GM12872 (cell line): ENCODE measurements at regions not wholly inside any gene's neighbourhood (a gene's known extent, or its start where the extent isn't known, plus 50 kb on each side); places are given as distances from the start of the nearest gene placed in this dataset.

Experiments
- TF ChIP-seq, protein P1 (sequence below): IDR thresholded peaks from 3 replicates; pipeline ENCODE4 v1.5.1; 2011; ENCODE audit warnings: low read depth, mild to moderate bottlenecking, low read length, moderate library complexity; ENCODE audit not compliant: insufficient read depth

DNA sequence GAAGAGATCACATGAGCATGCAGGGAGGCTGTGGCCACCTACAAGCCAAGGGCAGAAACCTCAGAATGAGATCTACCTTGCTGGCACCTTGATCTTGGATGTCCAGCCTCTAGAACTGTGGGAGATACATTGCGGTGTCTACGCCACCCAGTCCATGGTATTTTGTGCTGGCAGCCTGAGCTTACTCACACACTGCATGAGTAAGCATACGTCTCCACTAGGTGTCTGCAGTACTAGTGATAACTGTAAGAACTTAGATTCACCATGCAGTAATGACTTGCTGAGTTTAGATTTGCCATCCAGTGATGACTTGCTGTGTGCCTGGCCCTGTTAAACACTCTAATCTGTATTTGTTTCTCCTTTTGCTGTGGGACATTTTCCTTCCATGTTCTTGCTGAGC lies 417.7 kb downstream of the GADD45G start:
- TF ChIP-seq, protein P1, sequence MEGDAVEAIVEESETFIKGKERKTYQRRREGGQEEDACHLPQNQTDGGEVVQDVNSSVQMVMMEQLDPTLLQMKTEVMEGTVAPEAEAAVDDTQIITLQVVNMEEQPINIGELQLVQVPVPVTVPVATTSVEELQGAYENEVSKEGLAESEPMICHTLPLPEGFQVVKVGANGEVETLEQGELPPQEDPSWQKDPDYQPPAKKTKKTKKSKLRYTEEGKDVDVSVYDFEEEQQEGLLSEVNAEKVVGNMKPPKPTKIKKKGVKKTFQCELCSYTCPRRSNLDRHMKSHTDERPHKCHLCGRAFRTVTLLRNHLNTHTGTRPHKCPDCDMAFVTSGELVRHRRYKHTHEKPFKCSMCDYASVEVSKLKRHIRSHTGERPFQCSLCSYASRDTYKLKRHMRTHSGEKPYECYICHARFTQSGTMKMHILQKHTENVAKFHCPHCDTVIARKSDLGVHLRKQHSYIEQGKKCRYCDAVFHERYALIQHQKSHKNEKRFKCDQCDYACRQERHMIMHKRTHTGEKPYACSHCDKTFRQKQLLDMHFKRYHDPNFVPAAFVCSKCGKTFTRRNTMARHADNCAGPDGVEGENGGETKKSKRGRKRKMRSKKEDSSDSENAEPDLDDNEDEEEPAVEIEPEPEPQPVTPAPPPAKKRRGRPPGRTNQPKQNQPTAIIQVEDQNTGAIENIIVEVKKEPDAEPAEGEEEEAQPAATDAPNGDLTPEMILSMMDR, result no peak

DNA sequence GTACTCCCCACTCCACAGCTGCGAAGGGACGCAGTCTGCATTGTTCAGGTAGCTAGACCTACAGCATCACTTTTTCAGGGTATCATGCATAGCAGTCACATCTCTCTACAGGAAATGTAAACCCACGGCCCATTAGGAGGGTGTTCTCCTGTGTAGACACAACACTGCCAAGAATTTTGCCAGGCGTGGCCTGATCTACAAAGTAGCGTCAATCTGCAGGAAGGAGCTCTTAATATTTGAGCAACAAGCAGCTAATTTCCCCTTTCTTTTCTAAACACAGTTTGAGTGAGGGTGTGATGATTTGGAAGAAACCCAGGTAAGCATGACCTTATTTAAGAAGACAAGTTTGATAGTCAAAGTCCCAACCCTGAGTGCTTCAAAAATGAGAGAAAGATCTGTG lies 419.0 kb downstream of the GADD45G start:
- TF ChIP-seq, protein P1, result no peak

DNA sequence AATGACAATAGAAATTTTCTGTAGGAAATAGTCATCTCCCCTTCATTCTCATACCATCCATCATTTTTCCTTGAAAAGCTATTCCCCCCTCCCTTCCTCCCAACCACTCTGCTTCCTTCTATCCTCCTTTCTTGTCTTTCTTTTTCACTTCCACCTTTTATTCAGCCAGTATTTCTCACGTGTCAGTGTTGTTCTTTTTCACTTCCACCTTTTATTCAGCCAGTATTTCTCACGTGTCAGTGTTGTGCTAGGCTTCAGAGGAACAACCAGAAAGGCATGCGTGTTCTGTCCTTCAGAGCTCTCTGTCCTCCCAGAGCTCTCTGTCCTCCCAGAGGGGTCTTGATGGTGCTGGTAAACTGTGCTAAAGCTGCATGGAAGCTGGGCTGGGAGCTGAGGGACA lies 419.6 kb downstream of the GADD45G start:
- TF ChIP-seq, protein P1, result no peak

DNA sequence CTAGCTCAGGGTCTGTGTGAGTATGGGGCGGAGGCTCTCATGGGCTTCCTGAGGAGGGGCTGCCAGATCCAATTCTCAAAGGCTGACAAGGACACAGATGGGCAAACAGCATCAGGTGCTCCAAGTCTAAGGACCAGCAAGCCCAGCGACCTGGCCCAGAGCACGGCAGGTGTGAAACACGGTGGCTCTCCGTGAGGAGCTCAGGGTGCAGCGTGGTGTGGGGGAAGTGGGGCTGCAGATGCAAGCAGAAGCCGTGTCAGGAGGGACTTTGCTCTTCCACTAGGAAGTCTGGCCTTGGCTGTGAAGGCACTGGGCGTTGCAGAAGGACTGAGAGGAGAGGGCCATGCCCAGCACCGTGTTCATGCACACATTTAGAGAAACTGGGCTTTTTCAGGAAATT lies 420.0 kb downstream of the GADD45G start:
- TF ChIP-seq, protein P1, result no peak

DNA sequence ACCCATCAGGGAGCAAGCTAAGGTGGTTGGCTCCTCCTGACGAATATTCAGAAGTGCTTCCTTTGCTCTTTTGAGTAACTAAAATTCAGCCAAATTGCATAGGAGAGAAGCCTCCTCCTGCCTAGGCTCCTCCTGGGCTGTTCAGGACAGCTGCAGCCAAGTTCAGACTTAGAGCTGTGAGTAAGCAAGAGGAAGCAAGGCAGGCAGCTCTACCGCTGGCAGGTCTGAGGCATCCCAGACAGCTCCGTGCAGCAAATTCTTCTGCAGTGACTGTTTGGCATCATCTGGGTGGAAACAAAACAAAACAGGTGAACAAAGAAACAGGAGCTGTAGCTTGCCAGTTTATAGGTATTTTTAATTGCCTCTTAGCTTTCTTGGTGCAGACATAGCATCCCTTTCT lies 421.0 kb downstream of the GADD45G start:
- TF ChIP-seq, protein P1, result no peak

DNA sequence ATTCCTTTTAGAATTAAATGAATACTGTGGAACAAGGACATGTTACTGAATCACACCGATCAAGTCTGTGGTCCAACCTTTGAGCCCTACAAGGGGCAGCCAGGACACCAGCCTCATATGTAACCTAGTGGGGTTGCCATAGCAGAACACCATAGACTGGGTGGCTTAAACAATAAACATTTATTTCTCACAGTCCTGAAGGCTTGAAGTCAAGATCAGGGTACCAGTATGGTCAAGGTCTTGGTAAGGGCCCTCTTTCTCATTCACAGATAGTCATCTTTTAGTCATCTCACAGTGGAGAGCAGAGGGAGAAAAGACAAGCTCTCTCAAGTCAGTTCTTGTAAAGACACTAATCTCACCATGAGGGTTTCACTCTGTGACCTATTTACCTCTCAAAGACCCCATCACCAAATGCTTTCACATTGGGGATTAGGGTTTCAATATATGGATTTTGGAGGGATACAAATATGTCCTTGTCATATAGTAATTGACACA lies 422.5 kb downstream of the GADD45G start:
- TF ChIP-seq, protein P1, result no peak

DNA sequence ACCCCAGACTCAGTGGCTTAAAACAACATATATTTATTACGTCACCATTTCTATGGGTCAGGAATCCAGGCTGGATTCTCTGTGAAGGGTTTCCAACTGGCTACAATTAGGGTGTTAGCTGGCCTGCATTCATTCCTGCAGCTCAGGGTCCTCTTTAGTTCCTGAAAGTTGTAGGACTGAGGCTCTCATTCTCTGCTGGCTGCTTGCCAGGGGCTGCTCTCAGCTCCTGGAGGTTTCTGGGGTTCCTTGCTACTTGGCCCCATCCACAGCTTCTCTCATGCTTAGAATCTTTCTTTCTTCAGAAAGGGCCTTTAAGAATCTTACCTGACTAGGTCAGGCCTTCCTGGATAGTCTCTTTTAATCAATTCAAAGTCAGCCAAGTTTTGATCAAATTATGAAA lies 424.6 kb downstream of the GADD45G start:
- TF ChIP-seq, protein P1, result no peak

DNA sequence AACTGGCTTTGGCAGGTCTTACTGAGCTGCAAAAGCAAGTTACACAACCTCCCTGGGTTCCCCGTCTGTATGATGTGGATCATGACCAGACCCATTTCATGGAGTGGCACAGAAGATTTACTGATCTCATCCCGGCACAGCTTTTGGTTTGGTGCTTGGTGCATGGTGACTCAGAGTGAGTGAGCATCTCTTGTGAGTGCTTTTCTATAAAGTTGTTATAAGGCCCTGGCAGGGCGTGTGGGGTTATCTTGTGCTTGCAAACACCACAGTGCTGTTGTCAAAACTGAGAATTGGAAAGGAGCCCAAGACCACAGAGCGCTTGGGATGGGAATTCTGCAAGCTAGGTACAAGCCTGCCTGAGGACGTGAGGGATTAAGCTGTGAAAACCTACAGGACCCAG lies 425.2 kb downstream of the GADD45G start:
- TF ChIP-seq, protein P1, result no peak
